ENCODE measurements at regions not wholly inside any gene's neighbourhood (a gene's known extent, or its start where the extent isn't known, plus 50 kb on each side); places are given as distances from the start of the nearest gene placed in this dataset.

DNA sequence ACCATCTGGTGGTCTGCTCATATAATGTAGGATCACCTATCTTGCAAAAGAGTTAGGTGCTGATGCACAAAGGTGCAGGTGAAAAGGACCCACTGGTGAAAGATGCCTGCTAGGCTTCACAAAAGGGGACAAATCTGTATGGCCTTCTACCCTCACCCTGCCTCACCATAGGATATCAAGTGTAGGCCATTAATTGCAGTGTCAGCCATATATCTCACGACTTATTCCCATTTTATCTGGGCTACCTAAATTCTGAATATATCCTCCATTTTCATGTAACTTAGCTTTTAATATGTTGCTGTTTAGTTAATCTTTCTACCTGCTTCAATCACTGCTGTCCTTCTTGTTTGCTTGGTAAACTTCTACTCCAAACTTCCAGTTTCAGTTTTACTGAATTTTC lies 84.2 kb upstream of the DPH5 start:
- Histone ChIP-seq H3K36me3 (no peaks in the 10 kb centered on the region), H3K27me3 (no peaks in the 10 kb centered on the region), H3K4me1 (ENCODE audit: control insufficient read depth in 1 of 2, insufficient read depth in 1 of 2, low read depth in 1 of 2, low read length in 1 of 2) (peaks cover 11 to 12% of the 10 kb centered on the region in 2 experiments), H3K9me3 (no peaks in the 10 kb centered on the region), H3K27ac (no peak overlapping the region), H3K4me3 (ENCODE audit: low read depth in 1 of 2, low read length in 1 of 2) (no peak overlapping the region)
- TF ChIP-seq, protein P1, sequence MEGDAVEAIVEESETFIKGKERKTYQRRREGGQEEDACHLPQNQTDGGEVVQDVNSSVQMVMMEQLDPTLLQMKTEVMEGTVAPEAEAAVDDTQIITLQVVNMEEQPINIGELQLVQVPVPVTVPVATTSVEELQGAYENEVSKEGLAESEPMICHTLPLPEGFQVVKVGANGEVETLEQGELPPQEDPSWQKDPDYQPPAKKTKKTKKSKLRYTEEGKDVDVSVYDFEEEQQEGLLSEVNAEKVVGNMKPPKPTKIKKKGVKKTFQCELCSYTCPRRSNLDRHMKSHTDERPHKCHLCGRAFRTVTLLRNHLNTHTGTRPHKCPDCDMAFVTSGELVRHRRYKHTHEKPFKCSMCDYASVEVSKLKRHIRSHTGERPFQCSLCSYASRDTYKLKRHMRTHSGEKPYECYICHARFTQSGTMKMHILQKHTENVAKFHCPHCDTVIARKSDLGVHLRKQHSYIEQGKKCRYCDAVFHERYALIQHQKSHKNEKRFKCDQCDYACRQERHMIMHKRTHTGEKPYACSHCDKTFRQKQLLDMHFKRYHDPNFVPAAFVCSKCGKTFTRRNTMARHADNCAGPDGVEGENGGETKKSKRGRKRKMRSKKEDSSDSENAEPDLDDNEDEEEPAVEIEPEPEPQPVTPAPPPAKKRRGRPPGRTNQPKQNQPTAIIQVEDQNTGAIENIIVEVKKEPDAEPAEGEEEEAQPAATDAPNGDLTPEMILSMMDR (IDR thresholded peaks at IDR 0.05), result no peak

DNA sequence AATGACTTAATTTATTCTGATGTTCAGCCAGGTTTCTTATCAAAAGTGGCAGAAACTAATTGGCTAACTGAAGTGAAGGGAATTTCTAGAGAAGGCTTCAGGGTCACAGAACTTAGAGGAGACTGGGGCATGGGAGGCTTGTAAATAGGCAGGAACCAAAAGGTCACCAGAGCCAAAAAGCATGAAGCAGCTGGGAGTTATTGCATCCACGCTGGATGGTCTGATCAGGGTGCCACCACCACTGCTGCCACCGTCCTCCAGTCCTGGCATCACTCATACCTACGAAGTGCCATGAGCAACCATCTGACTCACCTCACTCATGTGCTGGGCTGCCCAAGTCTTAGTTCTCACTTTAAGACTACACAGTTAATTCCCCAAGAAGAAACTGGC lies 82.5 kb upstream of the DPH5 start:
- Histone ChIP-seq H3K27me3 (no peaks in the 10 kb centered on the region), H3K9me3 (no peaks in the 10 kb centered on the region), H3K27ac (no peak overlapping the region), H3K36me3 (no peaks in the 10 kb centered on the region), H3K4me1 (ENCODE audit: control insufficient read depth in 1 of 2, insufficient read depth in 1 of 2, low read depth in 1 of 2, low read length in 1 of 2) (peaks cover 11 to 12% of the 10 kb centered on the region in 2 experiments), H3K4me3 (ENCODE audit: low read depth in 1 of 2, low read length in 1 of 2) (no peak overlapping the region)
- TF ChIP-seq, protein P1 (IDR thresholded peaks at IDR 0.05), result no peak

DNA sequence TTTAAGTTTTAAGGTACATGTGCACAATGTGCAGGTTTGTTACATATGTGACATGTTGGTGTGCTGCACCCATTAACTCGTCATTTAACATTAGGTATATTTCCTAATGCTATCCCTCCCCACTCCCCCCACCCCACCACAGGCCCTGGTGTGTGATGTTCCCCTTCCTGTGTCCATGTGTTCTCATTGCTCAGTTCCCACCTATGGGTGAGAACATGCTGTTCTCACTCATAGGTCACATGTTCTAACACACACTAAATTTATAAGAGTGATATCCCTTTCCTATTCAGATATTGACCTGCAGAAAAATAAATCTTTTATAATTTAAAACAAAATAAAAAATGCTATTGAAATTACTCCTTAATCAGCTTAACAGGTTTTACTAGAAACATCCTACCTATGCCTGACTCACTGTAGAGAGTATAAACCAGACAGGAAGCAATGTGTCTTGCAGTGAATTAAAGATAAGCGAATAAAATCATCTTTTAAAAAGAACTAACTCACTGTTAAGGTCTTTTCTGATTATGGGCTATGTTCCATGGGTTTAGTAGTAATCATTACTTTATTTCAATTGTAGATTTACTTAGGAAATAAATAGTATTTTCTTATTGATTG lies 82.0 kb upstream of the DPH5 start:
- Histone ChIP-seq H3K4me1 (ENCODE audit: control insufficient read depth in 1 of 2, insufficient read depth in 1 of 2, low read depth in 1 of 2, low read length in 1 of 2) (peaks cover 11 to 12% of the 10 kb centered on the region in 2 experiments), H3K27me3 (no peaks in the 10 kb centered on the region), H3K27ac (no peak overlapping the region), H3K36me3 (no peaks in the 10 kb centered on the region), H3K9me3 (no peaks in the 10 kb centered on the region), H3K4me3 (ENCODE audit: low read depth in 1 of 2, low read length in 1 of 2) (no peak overlapping the region)
- TF ChIP-seq, protein P1 (IDR thresholded peaks at IDR 0.05), result no peak

DNA sequence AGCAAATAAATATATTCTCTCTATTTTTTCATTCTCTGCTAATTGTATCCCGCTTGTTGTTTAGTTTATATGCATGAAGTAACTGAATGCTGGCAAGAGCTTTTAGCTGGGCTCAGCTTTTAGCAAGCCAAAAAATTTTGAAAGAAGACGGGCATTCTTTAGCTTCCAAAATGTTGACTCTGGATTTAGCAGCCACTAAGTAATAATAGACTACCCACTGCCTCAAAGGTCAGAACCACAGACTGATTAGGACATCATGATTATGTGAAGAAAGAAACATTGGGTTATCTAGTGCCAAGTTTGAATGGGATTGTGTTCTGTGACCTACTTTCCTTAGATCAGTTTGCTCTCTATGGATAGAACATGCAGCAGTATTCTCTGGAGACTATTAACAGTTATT lies 80.3 kb upstream of the DPH5 start:
- Histone ChIP-seq H3K4me1 (ENCODE audit: control insufficient read depth in 1 of 2, insufficient read depth in 1 of 2, low read depth in 1 of 2, low read length in 1 of 2) (no peaks in the 10 kb centered on the region), H3K27ac (no peak overlapping the region), H3K4me3 (ENCODE audit: low read depth in 1 of 2, low read length in 1 of 2) (no peak overlapping the region), H3K9me3 (no peaks in the 10 kb centered on the region), H3K36me3 (no peaks in the 10 kb centered on the region), H3K27me3 (no peaks in the 10 kb centered on the region)
- TF ChIP-seq, protein P1 (IDR thresholded peaks at IDR 0.05), result no peak

DNA sequence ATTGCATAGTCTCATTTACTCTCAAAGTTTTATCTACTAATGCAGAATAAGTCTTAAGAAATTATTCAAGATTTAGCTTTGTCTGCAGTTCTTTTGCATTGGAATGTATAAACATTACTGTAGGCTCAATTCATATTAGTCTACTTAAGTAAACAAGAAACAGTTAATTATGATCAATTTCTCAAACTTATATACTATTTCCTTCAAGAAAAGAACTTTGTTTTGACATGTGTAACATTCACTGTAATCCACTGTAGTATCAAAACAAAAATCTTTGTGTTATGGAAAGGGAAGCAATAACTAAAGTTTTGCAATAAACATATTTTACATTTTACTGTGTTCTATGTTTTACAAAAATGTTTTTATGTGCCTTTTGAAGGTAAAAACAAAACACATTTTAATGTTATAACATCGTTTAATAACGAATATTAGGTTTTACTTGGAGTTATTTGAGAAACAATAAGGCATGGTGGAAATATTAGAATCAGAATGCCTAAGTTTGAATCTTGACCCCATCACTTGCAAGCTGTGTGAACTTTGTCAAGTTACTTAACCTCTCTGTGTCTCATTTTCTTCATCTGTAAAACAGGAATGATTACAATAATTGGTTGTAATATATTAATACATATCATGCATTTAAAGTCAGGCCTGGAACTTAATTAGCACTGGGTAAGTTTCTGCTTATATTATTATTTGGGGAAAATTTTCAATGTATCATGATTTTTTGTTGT lies 77.0 kb upstream of the DPH5 start:
- H3K36me3 ChIP-seq, result no peaks in the 10 kb centered on the region
- no peaks in the 10 kb centered on the region for H3K9me3 ChIP-seq
- H3K27me3 ChIP-seq, result no peaks in the 10 kb centered on the region
- H3K4me3 ChIP-seq (ENCODE audit: low read depth in 1 of 2, low read length in 1 of 2), result no peak overlapping the region
- TF ChIP-seq, protein P1 (IDR thresholded peaks at IDR 0.05), result no peak
- no peak overlapping the region for H3K27ac ChIP-seq
- no peaks in the 10 kb centered on the region for H3K4me1 ChIP-seq (ENCODE audit: control insufficient read depth in 1 of 2, insufficient read depth in 1 of 2, low read depth in 1 of 2, low read length in 1 of 2)
